Gastrocnemius medialis (tissue), 4 donors: ENCODE measurements at regions not wholly inside any gene's neighbourhood (a gene's known extent, or its start where the extent isn't known, plus 50 kb on each side); places are given as distances from the start of the nearest gene placed in this dataset.

Experiments used
- ATAC-seq, 2 donors: fragments of 150-250 bp; one replicate each; pipeline ENCODE4 v1.9.1; 2016
- DNase-seq, 2 donors: peaks; one replicate each; pipeline ENCODE4 v3.0.0-alpha.2; 2019
- H3K27ac ChIP-seq, 4 donors: fragments of 200-600 bp; sonication (generic); 1 replicate in 1 of 4; 2 replicates in 3 of 4; pipeline ENCODE4 v1.5.1; 2016 to 2018; ENCODE audit warnings: mild to moderate bottlenecking in 2 of 4, moderate library complexity in 1 of 4
- H3K27me3 ChIP-seq, 3 donors: fragments of 200-600 bp; sonication (generic) in 2 of 3; 1 replicate in 1 of 3; 2 replicates in 2 of 3; pipeline versions ENCODE4 v1.5.1 to v1.6.0; 2016 to 2019; ENCODE audit warnings: mild to moderate bottlenecking in 1 of 3, moderate library complexity in 1 of 3
- H3K36me3 ChIP-seq, 2 donors: fragments of 200-600 bp; sonication (generic) in 1 of 2; one replicate each; pipeline ENCODE4 v1.5.1; 2017 to 2018
- H3K4me1 ChIP-seq, 2 donors: fragments of 200-600 bp; sonication (generic) in 1 of 2; one replicate each; pipeline ENCODE4 v1.5.1; 2016 to 2017; ENCODE audit warnings: mild to moderate bottlenecking in 2 of 2
- H3K4me3 ChIP-seq, 4 donors: fragments of 200-600 bp; sonication (generic) in 3 of 4; 1 replicate in 1 of 4; 2 replicates in 3 of 4; pipeline ENCODE4 v1.5.1; 2016 to 2019; ENCODE audit warnings: mild to moderate bottlenecking in 2 of 4
- H3K9me3 ChIP-seq, 3 donors: fragments of 200-600 bp; sonication (generic) in 2 of 3; 1 replicate in 1 of 3; 2 replicates in 2 of 3; pipeline ENCODE4 v1.5.1; 2016 to 2019
- POLR2A ChIP-seq, 2 donors: fragments of 450-650 bp; IDR thresholded peaks; one replicate each; pipeline ENCODE4 v1.6.1; 2017; ENCODE audit warnings: antibody characterized with exemption in 2 of 2, mild to moderate bottlenecking in 2 of 2, moderate library complexity in 2 of 2
- in situ Hi-C, 4 donors: fragments of 200-750 bp; cut with MboI; loops; one replicate each; pipeline versions ENCODE4 v1.15.0 to v1.8.0; 2017; ENCODE audit warnings: low sequenced_read_pairs in 4 of 4
- intact Hi-C: fragments of 100-400 bp; cut with DNase I; formaldehyde crosslinking; loops from one replicate; pipeline ENCODE4 v1.15.1; 2023; ENCODE audit warnings: low total_unique reads
- TF ChIP-seq, protein P1 (sequence below), 5 experiments: fragments of 450-650 bp in 3 of 5; fragments of 200-600 bp in 2 of 5; sonication (generic) in 2 of 5; IDR thresholded peaks in 4 of 5; conservative IDR thresholded peaks in 1 of 5; 1 replicate in 4 of 5; 2 replicates in 1 of 5; pipeline ENCODE4 v1.5.1; 2016 to 2019; ENCODE audit warnings: antibody characterized with exemption in 5 of 5, mild to moderate bottlenecking in 3 of 5, moderate library complexity in 3 of 5

DNA sequence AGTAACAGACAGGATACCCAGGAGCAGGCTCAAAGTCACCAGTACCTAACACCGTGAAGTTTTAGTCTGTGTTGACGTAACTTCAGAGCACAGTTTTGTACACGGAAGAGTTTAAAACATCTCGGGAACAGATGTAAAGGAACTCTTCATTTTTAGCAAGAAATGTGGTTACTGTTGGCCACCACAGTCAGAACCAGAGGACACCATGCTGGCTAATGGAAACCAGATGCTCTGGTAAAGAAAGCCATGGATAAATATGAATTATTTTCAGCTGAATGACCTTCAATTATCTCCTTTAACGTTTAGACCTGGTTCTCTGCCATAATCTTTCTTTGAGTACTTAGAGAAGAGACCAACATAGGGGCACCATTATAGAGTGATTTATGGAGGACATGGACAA lies 115.9 kb downstream of the NTMT2 start:
- H3K27me3 ChIP-seq, result no peaks in the 10 kb centered on the region
- H3K36me3 ChIP-seq, result no peaks in the 10 kb centered on the region
- no peaks in the 10 kb centered on the region for H3K4me1 ChIP-seq
- no peak for TF ChIP-seq POLR2A (IDR thresholded peaks at IDR 0.05)
- TF ChIP-seq, protein P1, sequence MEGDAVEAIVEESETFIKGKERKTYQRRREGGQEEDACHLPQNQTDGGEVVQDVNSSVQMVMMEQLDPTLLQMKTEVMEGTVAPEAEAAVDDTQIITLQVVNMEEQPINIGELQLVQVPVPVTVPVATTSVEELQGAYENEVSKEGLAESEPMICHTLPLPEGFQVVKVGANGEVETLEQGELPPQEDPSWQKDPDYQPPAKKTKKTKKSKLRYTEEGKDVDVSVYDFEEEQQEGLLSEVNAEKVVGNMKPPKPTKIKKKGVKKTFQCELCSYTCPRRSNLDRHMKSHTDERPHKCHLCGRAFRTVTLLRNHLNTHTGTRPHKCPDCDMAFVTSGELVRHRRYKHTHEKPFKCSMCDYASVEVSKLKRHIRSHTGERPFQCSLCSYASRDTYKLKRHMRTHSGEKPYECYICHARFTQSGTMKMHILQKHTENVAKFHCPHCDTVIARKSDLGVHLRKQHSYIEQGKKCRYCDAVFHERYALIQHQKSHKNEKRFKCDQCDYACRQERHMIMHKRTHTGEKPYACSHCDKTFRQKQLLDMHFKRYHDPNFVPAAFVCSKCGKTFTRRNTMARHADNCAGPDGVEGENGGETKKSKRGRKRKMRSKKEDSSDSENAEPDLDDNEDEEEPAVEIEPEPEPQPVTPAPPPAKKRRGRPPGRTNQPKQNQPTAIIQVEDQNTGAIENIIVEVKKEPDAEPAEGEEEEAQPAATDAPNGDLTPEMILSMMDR (IDR thresholded peaks at IDR 0.05 in 4 of 5, conservative IDR thresholded peaks at IDR 0.05 in 1 of 5), result no peak
- H3K9me3 ChIP-seq, result no peaks in the 10 kb centered on the region
- ATAC-seq, result no peak
- no peak overlapping the region for H3K27ac ChIP-seq
- H3K4me3 ChIP-seq, result no peak overlapping the region
- intact Hi-C loops (no loop called here), in situ Hi-C loops (no loop called here)
- DNase-seq, result no peak

DNA sequence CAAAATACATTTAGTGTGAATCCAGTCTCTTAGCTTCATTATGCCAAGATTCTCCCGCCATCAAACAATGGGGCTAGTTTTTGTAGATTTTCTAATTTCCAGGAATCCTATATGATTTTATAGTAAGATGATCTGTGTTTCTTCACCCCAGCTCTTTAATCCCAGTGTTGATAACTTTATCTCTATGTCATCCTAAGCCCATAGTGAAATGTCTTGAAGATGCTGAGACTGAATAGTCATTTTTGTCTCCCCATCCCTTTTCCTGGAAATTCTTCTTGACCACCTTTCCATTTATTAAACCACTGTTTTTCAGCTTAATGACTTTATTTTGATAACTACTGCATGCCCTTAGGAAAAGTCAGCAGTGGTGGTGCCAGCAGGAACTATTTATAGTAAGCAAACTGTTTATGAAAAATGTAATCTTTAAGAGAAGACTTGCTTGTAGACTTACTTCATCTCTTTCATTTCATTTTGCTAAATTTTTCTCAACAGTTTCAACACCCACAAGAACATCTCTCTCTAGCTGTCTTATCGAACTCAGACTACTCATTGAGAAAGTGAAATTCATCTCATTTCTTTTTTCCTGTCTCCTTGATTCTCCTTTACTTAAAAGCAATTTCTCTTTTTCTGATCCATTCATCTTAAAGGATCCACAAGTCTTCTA lies 116.6 kb downstream of the NTMT2 start:
- Histone ChIP-seq H3K27ac (no peak overlapping the region), H3K4me1 (no peaks in the 10 kb centered on the region), H3K4me3 (no peak overlapping the region), H3K9me3 (no peaks in the 10 kb centered on the region), H3K27me3 (no peaks in the 10 kb centered on the region), H3K36me3 (no peaks in the 10 kb centered on the region)
- DNase-seq (no peak), ATAC-seq (no peak)
- in situ Hi-C loops (no loop called here), intact Hi-C loops (no loop called here)
- no peak for TF ChIP-seq POLR2A (IDR thresholded peaks at IDR 0.05)
- TF ChIP-seq, protein P1 (IDR thresholded peaks at IDR 0.05 in 4 of 5, conservative IDR thresholded peaks at IDR 0.05 in 1 of 5), result no peak

DNA sequence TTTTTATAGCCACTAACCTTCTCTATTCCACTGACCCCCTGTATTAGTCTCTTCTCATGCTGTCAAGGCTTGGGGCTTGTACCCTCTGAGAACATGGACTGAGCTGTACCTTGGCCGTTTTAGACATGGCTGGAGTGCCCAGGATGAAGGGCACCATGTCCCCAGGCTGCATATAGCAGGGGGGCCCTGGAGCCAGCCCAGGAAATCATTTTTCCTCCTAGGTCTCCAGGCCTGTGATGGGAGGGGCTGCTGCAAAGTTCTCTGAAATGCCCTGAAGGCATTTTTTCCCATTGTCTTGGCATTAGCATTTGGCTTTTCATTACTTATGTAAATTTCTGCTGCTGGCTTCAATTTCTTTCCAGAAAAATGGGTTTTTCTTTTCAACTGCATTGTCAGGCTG lies 119.5 kb downstream of the NTMT2 start:
- in situ Hi-C loops, result no loop called here
- intact Hi-C loops, result no loop called here
- Histone ChIP-seq H3K27me3 (no peaks in the 10 kb centered on the region), H3K27ac (no peak overlapping the region), H3K36me3 (no peaks in the 10 kb centered on the region), H3K4me3 (no peak overlapping the region), H3K9me3 (no peaks in the 10 kb centered on the region), H3K4me1 (no peaks in the 10 kb centered on the region)
- TF ChIP-seq, protein P1 (IDR thresholded peaks at IDR 0.05 in 4 of 5, conservative IDR thresholded peaks at IDR 0.05 in 1 of 5), result no peak
- TF ChIP-seq POLR2A (IDR thresholded peaks at IDR 0.05), result no peak
- ATAC-seq, result no peak
- DNase-seq, result no peak

DNA sequence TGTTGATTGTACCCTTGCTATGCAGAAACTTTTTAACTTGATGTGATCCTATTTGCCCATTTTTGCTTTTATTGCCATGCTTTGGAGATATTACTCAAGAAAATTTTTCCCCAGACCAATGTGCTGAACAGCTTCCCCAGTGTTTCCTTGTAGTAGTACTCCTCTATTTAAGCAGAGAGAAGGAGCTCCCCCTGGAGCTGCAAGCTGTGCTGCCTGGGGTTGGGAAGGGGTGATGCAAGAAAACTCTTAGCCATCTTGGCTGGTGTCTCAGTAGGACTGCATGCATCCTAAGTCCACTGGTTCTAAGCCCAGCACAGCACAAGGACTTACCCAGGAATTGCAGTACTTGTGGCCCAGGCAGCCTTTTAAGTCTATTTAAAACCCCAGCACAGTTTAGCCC lies 121.6 kb downstream of the NTMT2 start:
- intact Hi-C loops, result no loop called here
- Histone ChIP-seq H3K36me3 (no peaks in the 10 kb centered on the region), H3K27me3 (no peaks in the 10 kb centered on the region), H3K4me3 (no peak overlapping the region), H3K9me3 (no peaks in the 10 kb centered on the region), H3K27ac (no peak overlapping the region), H3K4me1 (no peaks in the 10 kb centered on the region)
- TF ChIP-seq, protein P1 (IDR thresholded peaks at IDR 0.05 in 4 of 5, conservative IDR thresholded peaks at IDR 0.05 in 1 of 5), result no peak
- no peak for TF ChIP-seq POLR2A (IDR thresholded peaks at IDR 0.05)
- ATAC-seq, result no peak
- in situ Hi-C loops, result no loop called here
- no peak for DNase-seq
